ENCODE measurements at regions not wholly inside any gene's neighbourhood (a gene's known extent, or its start where the extent isn't known, plus 50 kb on each side); places are given as distances from the start of the nearest gene placed in this dataset.

GRCh38 chr4:128379860-128380259 lies 92.2 kb upstream of the PGRMC2 start:
- no CpG with 5 or more reads among the region's 3 CpGs for whole genome bisulfite sequencing, 2 experiments (ENCODE audit: extremely low coverage in 2 of 2, insufficient read length in 1 of 2)
- no peak overlapping the region for H3K27ac ChIP-seq (ENCODE audit: insufficient read depth, low read length)
- H3K36me3 ChIP-seq (ENCODE audit: control insufficient read depth, insufficient read depth, low read length) = no peaks in the 10 kb centered on the region
- H3K9ac ChIP-seq (ENCODE audit: low read depth, low read length) = no peak overlapping the region
- peak overlapping the region; percentile 52 for H4K91ac ChIP-seq (ENCODE audit: insufficient read depth, low read depth, low read length)
- H2BK120ac ChIP-seq (ENCODE audit: low read depth, low read length) = peak overlapping the region; percentile 69
- no peak overlapping the region for H3K56ac ChIP-seq (ENCODE audit: extremely low read depth, insufficient read depth, low read length)
- H3K4me3 ChIP-seq (ENCODE audit: insufficient read depth, low read depth, low read length) = no peak overlapping the region
- H3K79me1 ChIP-seq (ENCODE audit: low read depth in 1 of 2, low read length in 2 of 2) = no peaks in the 10 kb centered on the region
- H4K5ac ChIP-seq (ENCODE audit: low read depth, low read length) = peak overlapping the region; percentile 38; the same call in 1 of the 2 replicates
- no peak overlapping the region for H2AFZ ChIP-seq (replicated peaks; ENCODE audit: low read length, poor library complexity)
- H2BK15ac ChIP-seq (ENCODE audit: low read depth, low read length) = peak overlapping the region; percentile 84; the same call in 2 of the 3 replicates
- H3K9me3 ChIP-seq (ENCODE audit: control insufficient read depth, insufficient read depth, low read length) = peaks cover 2% of the 10 kb centered on the region; the same call in 1 of the 2 replicates
- intact Hi-C loops (cut with micrococcal nuclease) (loop anchor here (10.0 kb wide), 2 partner anchors 175 to 715 kb away; partner anchors contain the start of genes C4orf33 and SCLT1), in situ Hi-C loops (cut with MboI; ENCODE audit: low sequenced_read_pairs) (no loop called here), dilution Hi-C loops (cut with HindIII; ENCODE audit: low sequenced_read_pairs, unreplicated experiment) (no loop called here)
- TF ChIP-seq CHD1 (IDR thresholded peaks at IDR 0.05; ENCODE audit: low read depth, low read length) (no peak), FOS (IDR thresholded peaks at IDR 0.05; ENCODE audit: low read depth, low read length) (no peak), SMC3 (IDR thresholded peaks at IDR 0.05; ENCODE audit: low read depth, low read length) (peak; percentile 57), MXI1 (IDR thresholded peaks at IDR 0.05; ENCODE audit: borderline replicate concordance, low read depth, low read length) (no peak), CTCF (conservative IDR thresholded peaks at IDR 0.05; ENCODE audit: low read depth, low read length) (peak; percentile 55), ELK1 (IDR thresholded peaks at IDR 0.05; ENCODE audit: borderline replicate concordance, low read depth, low read length) (no peak), RAD21 (IDR thresholded peaks at IDR 0.05; ENCODE audit: low read length) (peak; percentile 53), POLR2A (IDR thresholded peaks at IDR 0.05; ENCODE audit: low read depth, low read length) (no peak)
- H3K23ac ChIP-seq (ENCODE audit: low read depth, low read length) = no peak overlapping the region
- ATAC-seq (ENCODE audit: low read depth) (peak; percentile 27; the same call in 1 of the 2 replicates), DNase-seq (peak; percentile 49)
- peak overlapping the region; percentile 51; the same call in 1 of the 2 replicates for H2BK20ac ChIP-seq (ENCODE audit: low read depth, low read length)
- no peaks in the 10 kb centered on the region for H3K27me3 ChIP-seq (ENCODE audit: control insufficient read depth, insufficient read depth, low read length)
- peak overlapping the region; percentile 89 for H2AK5ac ChIP-seq (ENCODE audit: low read depth, low read length)
- peak overlapping the region; percentile 57 for H3K4ac ChIP-seq (ENCODE audit: low read depth, low read length)
- no peak overlapping the region for H2AK9ac ChIP-seq (replicated peaks; ENCODE audit: low read depth, low read length, poor library complexity)
- ChIA-PET CTCF (interaction anchor here (0.5 to 1.0 kb wide), 5 partner anchors 57 to 225 kb away, joined by 3 read pairs; no protein-coding TSS in a partner anchor), POLR2A (ENCODE audit: unreplicated experiment) (interaction anchor here (0.6 kb wide), 1 partner anchor 93 kb away, joined by 3 read pairs; no protein-coding TSS in a partner anchor)
- peak overlapping the region; percentile 55; the same call in 1 of the 2 replicates for H3K18ac ChIP-seq (ENCODE audit: low read depth, low read length)
- no TSS peak for BruUV-seq (replicated peaks)
- H4K8ac ChIP-seq (ENCODE audit: low read depth in 2 of 2, low read length in 2 of 2) = peak overlapping the region; percentile 11 to 32; a peak in 3 of 4 replicates
- H3K4me1 ChIP-seq (ENCODE audit: control insufficient read depth, insufficient read depth, low read length) = peaks cover 10% of the 10 kb centered on the region
- H3K14ac ChIP-seq (replicated peaks; ENCODE audit: low read depth, low read length) = peak overlapping the region; percentile 64
- peaks cover 12% of the 10 kb centered on the region for H3K9me1 ChIP-seq (ENCODE audit: insufficient read depth, low read length)
- no peak overlapping the region for H2BK5ac ChIP-seq (ENCODE audit: low read depth, low read length, poor library complexity, severe bottlenecking)
- no peaks in the 10 kb centered on the region for H4K20me1 ChIP-seq (ENCODE audit: insufficient read depth, low read length)
- H3K4me2 ChIP-seq (ENCODE audit: low read depth, low read length) = no peak overlapping the region

Data from IMR-90 (cell line).